ENCODE measurements at regions not wholly inside any gene's neighbourhood (a gene's known extent, or its start where the extent isn't known, plus 50 kb on each side); places are given as distances from the start of the nearest gene placed in this dataset.

DNA sequence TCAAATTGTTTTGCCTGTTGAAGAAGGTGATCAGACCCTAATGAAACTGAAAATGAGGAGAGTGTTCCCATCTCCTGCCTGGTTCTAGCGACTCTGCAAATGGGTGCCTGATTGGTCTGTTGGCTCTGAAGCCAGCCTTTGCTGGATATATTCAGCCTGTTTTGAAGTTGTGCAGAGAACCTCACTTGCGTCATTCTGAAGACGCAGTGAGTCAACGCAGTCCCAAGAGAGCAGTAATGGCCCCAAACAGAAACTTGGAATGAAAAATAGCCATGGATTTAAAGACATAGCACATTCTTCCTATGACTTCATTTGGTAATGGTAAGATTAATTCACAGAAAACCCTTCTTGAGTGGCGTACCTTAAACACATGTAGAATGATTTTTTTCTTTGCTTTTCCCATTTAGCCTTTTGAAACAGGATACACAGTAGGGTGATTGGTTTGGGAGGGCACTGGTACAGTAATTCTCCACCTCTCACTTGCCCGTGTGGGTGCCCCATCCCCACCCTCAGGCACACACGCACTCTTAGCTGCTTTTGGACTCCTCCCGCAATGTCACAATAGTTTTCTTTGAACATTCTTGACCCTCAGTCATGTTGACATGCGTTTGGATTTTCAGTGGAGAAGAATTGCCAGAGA is 54.1 kb upstream of the ABL1 start:
- Histone ChIP-seq H3K9me1 (ENCODE audit: control insufficient read depth, extremely low read depth, insufficient read depth, low read length) (no peaks in the 10 kb centered on the region), H3K36me3 (ENCODE audit: control insufficient read depth in 2 of 2, extremely low read depth in 1 of 2, insufficient read depth in 2 of 2, low read length in 2 of 2) (no peaks in the 10 kb centered on the region), H3K27ac (ENCODE audit: control insufficient read depth, insufficient read depth, low read length) (peak overlapping the region; percentile 13), H3K79me2 (ENCODE audit: control insufficient read depth, insufficient read depth, low read length) (peaks cover 12% of the 10 kb centered on the region), H3K4me3 (ENCODE audit: control insufficient read depth in 2 of 3, extremely low read depth in 1 of 3, insufficient read depth in 2 of 3, low read depth in 1 of 3, low read length in 3 of 3) (no peak overlapping the region), H4K20me1 (ENCODE audit: control insufficient read depth, extremely low read depth, insufficient read depth, low read length) (peaks cover 3% of the 10 kb centered on the region), H3K9ac (ENCODE audit: control insufficient read depth, extremely low read depth, insufficient read depth, low read length) (no peak overlapping the region), H3K27me3 (ENCODE audit: control insufficient read depth, extremely low read depth, insufficient read depth, low read length) (no peaks in the 10 kb centered on the region), H3K9me3 (ENCODE audit: control insufficient read depth, low read depth, low read length) (no peaks in the 10 kb centered on the region), H3K4me2 (ENCODE audit: control insufficient read depth, extremely low read depth, insufficient read depth, low read depth, low read length) (no peak overlapping the region), H2AFZ (ENCODE audit: control insufficient read depth, low read length) (no peak overlapping the region), H3K4me1 (ENCODE audit: control insufficient read depth, extremely low read depth, insufficient read depth, low read length) (peaks cover 14% of the 10 kb centered on the region)
- DNase-seq (ENCODE audit: low read depth, low spot score) (no peak), FAIRE-seq (no peak)
- no peak for TF ChIP-seq EZH2 (IDR thresholded peaks at IDR 0.05; ENCODE audit: low read length)
- TF ChIP-seq, protein P1, sequence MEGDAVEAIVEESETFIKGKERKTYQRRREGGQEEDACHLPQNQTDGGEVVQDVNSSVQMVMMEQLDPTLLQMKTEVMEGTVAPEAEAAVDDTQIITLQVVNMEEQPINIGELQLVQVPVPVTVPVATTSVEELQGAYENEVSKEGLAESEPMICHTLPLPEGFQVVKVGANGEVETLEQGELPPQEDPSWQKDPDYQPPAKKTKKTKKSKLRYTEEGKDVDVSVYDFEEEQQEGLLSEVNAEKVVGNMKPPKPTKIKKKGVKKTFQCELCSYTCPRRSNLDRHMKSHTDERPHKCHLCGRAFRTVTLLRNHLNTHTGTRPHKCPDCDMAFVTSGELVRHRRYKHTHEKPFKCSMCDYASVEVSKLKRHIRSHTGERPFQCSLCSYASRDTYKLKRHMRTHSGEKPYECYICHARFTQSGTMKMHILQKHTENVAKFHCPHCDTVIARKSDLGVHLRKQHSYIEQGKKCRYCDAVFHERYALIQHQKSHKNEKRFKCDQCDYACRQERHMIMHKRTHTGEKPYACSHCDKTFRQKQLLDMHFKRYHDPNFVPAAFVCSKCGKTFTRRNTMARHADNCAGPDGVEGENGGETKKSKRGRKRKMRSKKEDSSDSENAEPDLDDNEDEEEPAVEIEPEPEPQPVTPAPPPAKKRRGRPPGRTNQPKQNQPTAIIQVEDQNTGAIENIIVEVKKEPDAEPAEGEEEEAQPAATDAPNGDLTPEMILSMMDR (optimal IDR thresholded peaks at IDR 0.05 in 1 of 3, IDR thresholded peaks at IDR 0.05 in 1 of 3, conservative IDR thresholded peaks at IDR 0.05 in 1 of 3; ENCODE audit: extremely low read depth in 1 of 3, insufficient read depth in 2 of 3, low read length in 3 of 3), result no peak
- dilution Hi-C loops (cut with MboI; ENCODE audit: extremely low pct_ligation_motif_present, low sequenced_read_pairs), result no loop called here

DNA sequence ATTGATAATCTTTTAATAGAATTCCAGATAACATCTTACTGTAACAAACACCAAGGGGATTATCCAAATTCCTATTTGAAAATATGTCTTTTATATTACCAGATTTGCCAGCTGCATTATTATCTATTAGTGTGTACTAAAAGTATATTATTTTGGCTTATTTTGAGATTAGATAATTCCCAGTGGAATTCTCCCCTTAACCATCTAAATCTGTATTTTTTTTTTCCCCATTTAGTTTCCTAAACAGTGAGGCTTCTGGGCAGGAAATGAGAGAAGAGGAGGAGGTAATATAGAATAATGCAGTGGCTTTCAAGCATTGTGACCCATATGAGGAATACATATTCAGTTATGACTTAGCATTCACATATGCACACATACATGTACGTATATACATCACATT is 53.5 kb upstream of the ABL1 start:
- peaks cover 14% of the 10 kb centered on the region for H3K79me2 ChIP-seq (ENCODE audit: control insufficient read depth, insufficient read depth, low read length)
- TF ChIP-seq EZH2 (IDR thresholded peaks at IDR 0.05; ENCODE audit: low read length), result no peak
- TF ChIP-seq, protein P1 (optimal IDR thresholded peaks at IDR 0.05 in 1 of 3, IDR thresholded peaks at IDR 0.05 in 1 of 3, conservative IDR thresholded peaks at IDR 0.05 in 1 of 3; ENCODE audit: extremely low read depth in 1 of 3, insufficient read depth in 2 of 3, low read length in 3 of 3), result no peak

More for the DNA sequence above, 53.5 kb upstream of the ABL1 start:
- FAIRE-seq, result no peak
- H2AFZ ChIP-seq (ENCODE audit: control insufficient read depth, low read length), result no peak overlapping the region
- no peaks in the 10 kb centered on the region for H3K36me3 ChIP-seq (ENCODE audit: control insufficient read depth in 2 of 2, extremely low read depth in 1 of 2, insufficient read depth in 2 of 2, low read length in 2 of 2)
- H3K4me1 ChIP-seq (ENCODE audit: control insufficient read depth, extremely low read depth, insufficient read depth, low read length), result peaks cover 14% of the 10 kb centered on the region
- peak overlapping the region; percentile 13 for H3K27ac ChIP-seq (ENCODE audit: control insufficient read depth, insufficient read depth, low read length)
- dilution Hi-C loops (cut with MboI; ENCODE audit: extremely low pct_ligation_motif_present, low sequenced_read_pairs), result no loop called here
- no peak overlapping the region for H3K4me3 ChIP-seq (ENCODE audit: control insufficient read depth in 2 of 3, extremely low read depth in 1 of 3, insufficient read depth in 2 of 3, low read depth in 1 of 3, low read length in 3 of 3)
- DNase-seq (ENCODE audit: low read depth, low spot score), result no peak
- H4K20me1 ChIP-seq (ENCODE audit: control insufficient read depth, extremely low read depth, insufficient read depth, low read length), result peaks cover 3% of the 10 kb centered on the region
- H3K27me3 ChIP-seq (ENCODE audit: control insufficient read depth, extremely low read depth, insufficient read depth, low read length), result no peaks in the 10 kb centered on the region
- H3K9me1 ChIP-seq (ENCODE audit: control insufficient read depth, extremely low read depth, insufficient read depth, low read length), result no peaks in the 10 kb centered on the region
- no peak overlapping the region for H3K4me2 ChIP-seq (ENCODE audit: control insufficient read depth, extremely low read depth, insufficient read depth, low read depth, low read length)
- no peaks in the 10 kb centered on the region for H3K9me3 ChIP-seq (ENCODE audit: control insufficient read depth, low read depth, low read length)
- H3K9ac ChIP-seq (ENCODE audit: control insufficient read depth, extremely low read depth, insufficient read depth, low read length), result no peak overlapping the region
